GM18870 (cell line): ENCODE measurements at regions not wholly inside any gene's neighbourhood (a gene's known extent, or its start where the extent isn't known, plus 50 kb on each side); places are given as distances from the start of the nearest gene placed in this dataset.
"Not testable (repeated sequence)": the region's sequence is repeated elsewhere in the genome, so short reads cannot be mapped to it uniquely, and the experiment has no call there.

ENCODE experiments used
- ATAC-seq: cut with Tn5 transposase; IDR thresholded peaks from one replicate; pipeline ENCODE4 v1.9.1; 2021; ENCODE audit warnings: moderate library complexity; ENCODE audit not compliant: unreplicated experiment

- ATAC-seq = no peak
Measured at GRCh38 chr5:164466033-164466432, 960.6 kb downstream of the MAT2B start.

- no peak for ATAC-seq
Measured at GRCh38 chr5:164470312-164470711, 964.9 kb downstream of the MAT2B start.

- ATAC-seq = no peak
Measured at GRCh38 chr5:164472165-164472564, 966.7 kb downstream of the MAT2B start.

- ATAC-seq = no peak
Measured at GRCh38 chr5:164475339-164475977, 970.0 kb downstream of the MAT2B start.

- ATAC-seq = no peak
Measured at GRCh38 chr5:164481270-164481669, 975.9 kb downstream of the MAT2B start.

GRCh38 chr5:164482351-164482750, 976.9 kb downstream of the MAT2B start:
- no peak for ATAC-seq

- no peak for ATAC-seq
Measured at GRCh38 chr5:164484948-164485347, 979.5 kb downstream of the MAT2B start.

- ATAC-seq = no peak
Measured at GRCh38 chr5:164487939-164488338, 982.5 kb downstream of the MAT2B start.

- ATAC-seq = no peak
Measured at GRCh38 chr5:164497311-164498064, 992.1 kb downstream of the MAT2B start.

- no peak for ATAC-seq
Measured at GRCh38 chr5:164498438-164498837, 993.0 kb downstream of the MAT2B start.

GRCh38 chr5:164500856-164501255, 995.4 kb downstream of the MAT2B start:
- no peak for ATAC-seq

- ATAC-seq = no peak
Measured at GRCh38 chr5:164501344-164501743, 995.9 kb downstream of the MAT2B start.

GRCh38 chr5:164504141-164504772, 998.8 kb downstream of the MAT2B start:
- peak; percentile 83 for ATAC-seq

GRCh38 chr5:164505791-164506190, 1000.4 kb downstream of the MAT2B start:
- no peak for ATAC-seq

- no peak for ATAC-seq
Measured at GRCh38 chr5:164518067-164518740, 1012.8 kb downstream of the MAT2B start.

GRCh38 chr5:164518741-164519080, 1013.3 kb downstream of the MAT2B start:
- no peak for ATAC-seq

GRCh38 chr5:164532235-164532900, 1026.9 kb downstream of the MAT2B start:
- ATAC-seq = no peak

GRCh38 chr5:164533426-164533825, 1028.0 kb downstream of the MAT2B start:
- not testable (repeated sequence) for ATAC-seq

GRCh38 chr5:164540174-164540573, 1034.8 kb downstream of the MAT2B start:
- ATAC-seq = no peak

GRCh38 chr5:164545507-164545906, 1040.1 kb downstream of the MAT2B start:
- no peak for ATAC-seq

- ATAC-seq = no peak
Measured at GRCh38 chr5:164553851-164554250, 1048.4 kb downstream of the MAT2B start.
